Smooth muscle cell (in vitro differentiated cells): ENCODE measurements at regions not wholly inside any gene's neighbourhood (a gene's known extent, or its start where the extent isn't known, plus 50 kb on each side); places are given as distances from the start of the nearest gene placed in this dataset.

Experiments
- DNase-seq: peaks from one replicate; lab custom pipeline; 2025; ENCODE audit not compliant: unreplicated experiment; lab: John Stamatoyannopoulos, UW
- H2AFZ ChIP-seq: fragments of 200-600 bp; sonication (generic); 2 replicates; pipeline ENCODE4 v1.6.0; 2016; ENCODE audit warnings: antibody characterized with exemption, low read depth, mild to moderate bottlenecking
- H3F3A ChIP-seq: fragments of 200-600 bp; sonication (generic); 2 replicates; pipeline ENCODE4 v1.6.0; 2017; ENCODE audit warnings: antibody characterized with exemption, low read depth
- H3K27ac ChIP-seq: fragments of 200-600 bp; sonication (generic); 2 replicates; pipeline ENCODE4 v1.5.1; 2016; ENCODE audit warnings: low read depth, mild to moderate bottlenecking
- H3K27me3 ChIP-seq: fragments of 200-600 bp; sonication (generic); 2 replicates; pipeline ENCODE4 v1.6.1; 2016; ENCODE audit warnings: low read depth, mild to moderate bottlenecking
- H3K36me3 ChIP-seq: fragments of 200-600 bp; sonication (generic); 2 replicates; pipeline ENCODE4 v1.5.1; 2016; ENCODE audit warnings: low read depth
- H3K4me1 ChIP-seq: fragments of 200-600 bp; sonication (generic); 2 replicates; pipeline ENCODE4 v1.5.1; 2016; ENCODE audit warnings: low read depth
- H3K4me2 ChIP-seq: fragments of 200-600 bp; sonication (generic); 2 replicates; pipeline ENCODE4 v1.6.0; 2016; ENCODE audit warnings: mild to moderate bottlenecking
- H3K4me3 ChIP-seq: fragments of 200-600 bp; sonication (generic); 2 replicates; pipeline ENCODE4 v1.5.1; 2016; ENCODE audit warnings: mild to moderate bottlenecking
- H3K79me2 ChIP-seq: fragments of 200-600 bp; sonication (generic); 2 replicates; pipeline ENCODE4 v1.6.0; 2016; ENCODE audit warnings: low read depth, mild to moderate bottlenecking
- H3K9ac ChIP-seq: fragments of 200-600 bp; sonication (generic); 2 replicates; pipeline ENCODE4 v1.6.0; 2016; ENCODE audit warnings: low read depth
- H3K9me3 ChIP-seq: fragments of 200-600 bp; sonication (generic); replicated peaks from 2 replicates; pipeline ENCODE4 v1.5.1; 2016; ENCODE audit warnings: low read depth
- H4K20me1 ChIP-seq: fragments of 200-600 bp; sonication (generic); 2 replicates; pipeline ENCODE4 v1.6.0; 2016; ENCODE audit warnings: low read depth
- CTCF ChIP-seq: fragments of 200-600 bp; sonication (generic); IDR thresholded peaks from 2 replicates; pipeline ENCODE4 v1.5.1; 2017; ENCODE audit warnings: borderline replicate concordance, mild to moderate bottlenecking, antibody characterized with exemption; ENCODE audit not compliant: insufficient read depth, poor library complexity, severe bottlenecking
- WGBS: methylation state at CpG from one replicate; pipeline ENCODE4 v1.1.7; 2016; ENCODE audit warnings: low lambda C conversion rate; 5-methylcytosine and 5-hydroxymethylcytosine counted together

GRCh38 chr12:125310461-125310860, 245.2 kb downstream of the AACS start:
- WGBS, result 83% methylated on average over 8 of the region's 8 CpGs

GRCh38 chr12:125311050-125311449, 245.8 kb downstream of the AACS start:
- Histone ChIP-seq H3K9me3 (no peaks in the 10 kb centered on the region), H4K20me1 (no peaks in the 10 kb centered on the region), H2AFZ (no peak overlapping the region), H3K4me2 (no peak overlapping the region), H3K27ac (no peak overlapping the region), H3K4me3 (no peak overlapping the region), H3K27me3 (peaks cover 5% of the 10 kb centered on the region), H3K9ac (no peak overlapping the region), H3F3A (no peaks in the 10 kb centered on the region), H3K79me2 (no peaks in the 10 kb centered on the region), H3K4me1 (peaks cover 11% of the 10 kb centered on the region), H3K36me3 (no peaks in the 10 kb centered on the region)
- WGBS, result 91% methylated on average over 7 of the region's 7 CpGs
- TF ChIP-seq CTCF, result no peak
- DNase-seq, result no peak

More at GRCh38 chr12:125310461-125310860, 245.2 kb downstream of the AACS start:
- Histone ChIP-seq H3K4me1 (peaks cover 11% of the 10 kb centered on the region), H3K36me3 (no peaks in the 10 kb centered on the region), H2AFZ (no peak overlapping the region), H3K4me2 (no peak overlapping the region), H3K4me3 (no peak overlapping the region), H3K27me3 (peaks cover 5% of the 10 kb centered on the region), H4K20me1 (no peaks in the 10 kb centered on the region), H3K9ac (no peak overlapping the region), H3K79me2 (no peaks in the 10 kb centered on the region), H3K9me3 (no peaks in the 10 kb centered on the region), H3F3A (no peaks in the 10 kb centered on the region), H3K27ac (no peak overlapping the region)
- no peak for TF ChIP-seq CTCF
- no peak for DNase-seq

- Histone ChIP-seq H3K9ac (no peak overlapping the region), H4K20me1 (no peaks in the 10 kb centered on the region), H3K4me3 (no peak overlapping the region), H3F3A (no peaks in the 10 kb centered on the region), H3K4me1 (peaks cover 11% of the 10 kb centered on the region), H2AFZ (no peak overlapping the region), H3K27me3 (peaks cover 5% of the 10 kb centered on the region), H3K36me3 (no peaks in the 10 kb centered on the region), H3K4me2 (no peak overlapping the region), H3K79me2 (no peaks in the 10 kb centered on the region), H3K27ac (no peak overlapping the region), H3K9me3 (no peaks in the 10 kb centered on the region)
- DNase-seq, result no peak
- 83% methylated on average over 3 of the region's 3 CpGs for WGBS
- TF ChIP-seq CTCF, result no peak
Measured at GRCh38 chr12:125312471-125312870, 247.2 kb downstream of the AACS start.

- Histone ChIP-seq H2AFZ (no peak overlapping the region), H3K9ac (no peak overlapping the region), H3K9me3 (no peaks in the 10 kb centered on the region), H3K4me1 (peaks cover 11% of the 10 kb centered on the region), H3K36me3 (no peaks in the 10 kb centered on the region), H3K79me2 (no peaks in the 10 kb centered on the region), H3F3A (no peaks in the 10 kb centered on the region), H3K27me3 (peaks cover 5% of the 10 kb centered on the region), H3K4me2 (no peak overlapping the region), H4K20me1 (no peaks in the 10 kb centered on the region), H3K4me3 (no peak overlapping the region), H3K27ac (no peak overlapping the region)
- WGBS, result 39% methylated on average over 22 of the region's 22 CpGs
- TF ChIP-seq CTCF, result no peak
- no peak for DNase-seq
Measured at GRCh38 chr12:125314051-125314755, 249.0 kb downstream of the AACS start.
